LHCN-M2 (cell line): ENCODE measurements at regions not wholly inside any gene's neighbourhood (a gene's known extent, or its start where the extent isn't known, plus 50 kb on each side); places are given as distances from the start of the nearest gene placed in this dataset.
"Not testable (repeated sequence)": the region's sequence is repeated elsewhere in the genome, so short reads cannot be mapped to it uniquely, and the experiment has no call there.

Experiments used
- DNase-seq: peaks from one replicate; pipeline ENCODE4 v3.0.0-alpha.2; 2012; ENCODE audit warnings: low read depth

DNA sequence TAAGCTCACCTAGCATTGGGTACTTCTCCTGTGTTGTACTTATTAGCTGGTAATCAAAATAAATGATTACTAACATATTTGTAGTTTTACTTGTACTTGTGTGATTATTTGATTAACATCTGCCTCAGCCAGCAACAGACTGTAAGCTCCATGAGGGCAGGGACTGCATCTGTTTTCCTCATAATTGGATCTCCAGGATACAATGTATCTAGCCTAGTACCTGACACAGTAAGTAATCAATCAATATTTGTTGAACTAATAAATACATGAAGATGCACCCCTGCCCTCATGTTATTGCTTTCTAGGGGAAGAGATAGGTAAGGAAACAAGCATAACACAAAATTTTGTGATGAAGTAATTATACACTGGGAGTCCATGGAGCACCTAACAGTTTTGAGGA, 101.5 kb downstream of the TENT5C start:
- no peak for DNase-seq

DNA sequence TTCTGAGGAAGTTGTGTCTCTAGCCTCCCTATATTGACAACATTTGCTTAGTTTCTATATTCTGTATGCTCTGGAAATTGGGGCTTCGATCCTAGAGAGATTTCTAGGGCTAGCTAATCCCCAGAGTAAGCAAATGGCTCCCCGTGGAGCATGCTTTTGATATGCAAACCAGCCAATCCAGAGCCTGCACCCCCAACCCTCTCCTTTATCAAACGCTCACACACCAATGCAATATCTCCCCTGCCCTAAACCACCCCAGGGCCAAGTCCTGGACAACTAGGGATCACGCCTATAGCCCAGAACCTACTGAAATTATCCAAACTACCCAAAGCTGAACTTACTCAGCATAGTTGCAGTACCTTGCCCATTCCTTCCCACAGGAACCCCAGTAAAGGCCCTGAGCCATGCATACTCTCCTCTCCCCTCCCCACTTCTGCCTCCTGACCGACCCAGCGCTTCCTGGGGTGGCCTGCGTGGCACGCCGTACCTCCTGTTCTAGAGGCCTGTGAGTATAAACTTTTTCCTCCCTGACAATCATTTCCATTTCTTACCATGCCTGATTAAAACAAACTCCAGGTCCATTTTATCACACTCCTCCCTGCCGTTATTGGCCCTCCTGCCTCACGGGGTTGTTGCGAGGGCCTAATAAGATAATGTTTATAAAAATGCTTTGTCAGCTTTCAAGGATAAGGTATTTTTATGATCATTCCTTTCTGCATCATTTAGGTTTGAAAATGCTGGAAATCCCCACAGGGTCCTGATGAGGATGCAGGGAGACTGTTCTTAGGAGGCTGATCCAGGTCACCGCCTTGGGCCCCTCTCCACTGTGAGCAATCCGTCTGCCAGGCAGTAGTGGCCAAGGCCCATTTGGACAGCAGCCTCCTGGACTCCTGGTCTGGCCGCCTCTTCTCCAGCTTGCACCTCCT, 102.7 kb downstream of the TENT5C start:
- no peak for DNase-seq

DNA sequence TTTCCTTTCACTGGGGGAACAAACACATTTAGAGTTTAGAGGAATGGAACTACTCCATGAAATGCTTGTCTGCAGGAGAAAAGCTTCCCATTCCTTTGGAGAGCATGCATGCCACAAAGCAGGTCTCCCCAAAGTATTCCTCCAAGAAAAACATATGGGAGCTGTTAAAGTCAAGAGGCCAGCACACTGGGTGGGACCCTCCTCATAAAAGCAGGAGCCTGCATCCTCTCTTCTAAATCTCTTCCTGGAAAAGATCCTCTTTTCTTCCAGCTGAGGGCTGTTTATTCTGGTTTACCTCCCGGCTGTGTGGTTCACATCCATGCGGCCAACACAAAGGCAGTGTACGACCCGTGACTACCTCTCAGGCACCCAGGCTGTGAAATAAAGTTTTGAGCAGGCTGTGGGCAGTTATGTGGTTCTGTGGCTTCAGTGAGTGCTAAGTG, 103.4 kb downstream of the TENT5C start:
- no peak for DNase-seq

DNA sequence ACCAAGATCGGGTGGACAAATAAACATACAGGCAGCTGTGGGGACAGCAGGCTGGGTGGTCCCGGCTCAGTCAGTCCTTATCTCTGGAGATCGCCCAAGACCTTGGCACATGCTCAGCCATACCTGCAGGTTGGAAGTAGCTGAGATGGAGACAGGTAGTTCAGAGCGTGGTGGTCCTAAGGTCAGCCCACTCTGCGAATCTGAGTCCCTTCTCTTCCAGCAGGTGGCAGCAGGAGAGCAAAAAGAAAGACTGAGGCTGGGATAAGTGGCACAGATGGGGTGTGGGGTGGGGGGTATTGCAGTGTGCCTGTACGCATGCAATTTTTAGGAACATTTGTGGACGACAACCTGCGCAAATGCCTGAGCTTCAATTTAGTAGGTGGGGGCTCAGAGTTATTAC, 104.9 kb downstream of the TENT5C start:
- DNase-seq: no peak

DNA sequence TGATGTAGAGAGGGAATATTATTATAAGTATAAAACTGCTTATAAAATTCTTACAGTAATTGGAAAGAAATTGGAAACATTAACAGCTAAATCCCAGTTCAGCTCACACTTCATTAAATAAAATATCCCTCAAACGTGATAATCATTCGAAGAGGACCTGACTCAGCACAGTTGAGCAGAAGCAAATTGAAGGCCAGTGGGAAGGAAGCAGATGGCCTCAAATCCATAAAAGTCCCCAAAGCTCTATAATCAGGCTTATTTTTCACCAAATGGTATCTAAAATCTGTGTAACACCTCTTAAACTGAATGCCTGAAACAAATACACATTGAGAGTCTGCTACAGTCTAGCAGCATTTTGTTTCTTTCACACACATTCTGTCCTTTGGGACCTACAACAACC, 106.8 kb downstream of the TENT5C start:
- DNase-seq: no peak

DNA sequence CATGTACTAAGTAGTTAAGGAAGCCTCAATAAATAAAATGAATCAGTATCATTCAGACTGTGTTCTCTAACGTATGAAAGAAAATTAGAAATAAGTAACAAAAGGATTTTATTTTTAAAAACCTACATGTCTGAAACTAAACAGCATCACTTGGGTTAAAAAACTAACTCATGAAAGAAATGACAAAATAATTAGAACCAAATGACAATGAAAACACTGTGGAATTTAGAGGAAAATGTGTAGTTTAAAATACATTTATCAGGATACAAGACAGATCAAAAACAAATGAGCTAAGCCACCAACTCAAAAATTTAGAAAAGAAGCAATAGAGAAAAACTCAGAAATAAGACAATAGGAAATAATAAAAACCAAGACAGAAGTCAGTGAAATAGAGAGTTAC, 108.7 kb downstream of the TENT5C start:
- DNase-seq: no peak

DNA sequence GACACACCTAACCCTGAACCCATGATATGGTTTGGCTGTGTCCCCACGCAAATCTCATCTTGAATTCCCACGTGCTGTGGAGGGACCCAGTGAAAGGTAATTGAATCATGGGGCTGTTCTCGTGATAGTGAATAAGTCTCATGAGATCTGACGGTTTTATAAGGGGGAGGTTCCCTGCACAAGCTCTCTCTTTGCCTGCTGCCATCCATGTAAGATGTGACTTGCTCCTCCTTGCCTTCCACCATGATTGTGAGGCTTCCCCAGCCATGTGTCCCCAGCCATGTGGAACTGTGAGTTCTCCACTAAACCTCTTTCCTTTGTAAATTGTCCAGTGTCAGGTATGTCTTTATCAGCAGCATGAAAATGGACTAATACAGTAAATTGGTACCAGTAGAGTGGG, 110.2 kb downstream of the TENT5C start:
- DNase-seq: not testable (repeated sequence)

DNA sequence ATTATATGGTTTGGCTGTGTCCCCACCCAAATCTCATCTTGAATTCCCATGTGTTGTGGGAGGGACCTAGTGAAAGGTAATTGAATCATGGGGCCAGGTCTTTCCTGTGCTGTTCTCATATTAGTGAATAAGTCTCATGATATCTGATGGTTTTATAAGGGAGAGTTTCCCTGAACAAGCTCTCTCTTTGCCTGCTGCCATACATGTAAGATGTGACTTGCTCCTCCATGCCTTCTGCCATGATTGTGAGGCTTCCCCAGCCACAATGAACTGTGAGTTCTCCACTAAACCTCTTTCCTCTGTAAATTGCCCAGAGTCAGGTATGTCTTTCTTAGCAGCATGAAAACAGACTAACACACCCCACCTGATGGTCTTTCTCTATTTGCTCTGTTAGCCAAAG, 112.1 kb downstream of the TENT5C start:
- not testable (repeated sequence) for DNase-seq

DNA sequence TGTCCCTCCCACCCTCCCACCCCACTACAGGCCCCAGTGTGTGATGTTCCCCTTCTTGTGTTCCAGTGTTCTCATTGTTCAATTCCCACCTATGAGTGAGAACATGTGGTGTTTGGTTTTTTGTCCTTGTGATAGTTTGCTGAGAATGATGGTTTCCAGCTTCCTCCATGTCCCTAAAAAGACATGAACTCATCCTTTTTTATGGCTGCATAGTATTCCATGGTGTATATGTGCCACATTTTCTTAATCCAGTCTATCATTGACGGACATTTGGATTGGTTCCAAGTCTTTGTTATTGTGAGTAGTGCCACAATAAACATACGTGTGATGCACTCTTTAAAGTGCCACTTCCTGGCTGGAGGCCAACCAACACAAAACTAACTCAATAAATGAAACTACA, 112.7 kb downstream of the TENT5C start:
- DNase-seq: not testable (repeated sequence)

DNA sequence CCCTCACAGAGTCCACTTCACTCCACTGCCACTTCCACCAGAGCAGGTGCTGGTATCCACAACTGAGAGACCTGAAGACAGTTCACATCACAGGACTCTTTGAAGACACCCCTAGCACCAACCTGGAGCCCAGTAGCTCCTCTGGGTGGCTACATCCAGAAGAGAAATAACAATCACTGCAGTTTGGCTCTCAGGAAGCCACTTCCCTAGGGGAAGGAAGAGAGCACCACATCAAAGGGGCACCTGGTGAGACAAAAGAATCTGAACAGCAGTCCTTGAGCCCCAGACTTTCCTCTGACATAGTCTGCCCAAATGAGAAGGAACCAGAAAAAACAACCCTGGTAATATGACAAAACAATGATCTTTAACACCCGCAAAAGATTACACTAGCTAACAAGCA, 113.2 kb downstream of the TENT5C start:
- no peak for DNase-seq

DNA sequence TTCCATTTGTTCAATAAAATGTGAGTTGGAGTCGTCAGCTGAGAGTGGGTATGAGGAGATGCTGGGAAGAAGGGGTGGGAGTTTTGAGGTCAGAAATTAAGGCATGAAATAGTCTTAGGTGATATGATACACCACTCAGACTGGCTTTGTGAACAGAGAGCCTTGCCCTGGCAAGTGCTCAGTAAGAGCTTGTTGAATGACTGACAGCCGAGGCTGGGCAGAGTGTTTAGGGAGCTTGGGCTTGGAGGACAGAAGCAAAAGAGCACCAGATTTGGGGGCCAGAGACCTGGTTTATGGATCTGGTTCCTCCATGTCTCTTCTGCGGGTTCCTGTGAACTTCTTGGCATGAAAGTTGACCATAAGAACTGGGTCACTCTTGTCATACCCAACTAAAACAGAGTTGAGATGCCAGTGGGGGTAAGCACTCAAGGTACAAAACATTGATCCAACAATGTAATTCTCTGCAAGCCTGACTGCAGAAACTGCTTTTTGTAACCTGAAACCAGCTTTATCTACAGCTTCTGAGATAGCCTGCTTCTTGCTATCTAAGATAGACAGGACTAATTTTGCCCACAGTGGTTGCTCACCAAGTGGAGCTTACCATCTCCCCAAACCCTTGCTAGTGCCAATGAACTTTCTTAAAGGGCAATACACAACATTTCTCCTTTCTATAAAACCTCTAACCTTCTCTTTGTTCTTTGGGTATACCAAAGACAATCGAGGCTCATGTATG, 126.4 kb downstream of the TENT5C start:
- no peak for DNase-seq

DNA sequence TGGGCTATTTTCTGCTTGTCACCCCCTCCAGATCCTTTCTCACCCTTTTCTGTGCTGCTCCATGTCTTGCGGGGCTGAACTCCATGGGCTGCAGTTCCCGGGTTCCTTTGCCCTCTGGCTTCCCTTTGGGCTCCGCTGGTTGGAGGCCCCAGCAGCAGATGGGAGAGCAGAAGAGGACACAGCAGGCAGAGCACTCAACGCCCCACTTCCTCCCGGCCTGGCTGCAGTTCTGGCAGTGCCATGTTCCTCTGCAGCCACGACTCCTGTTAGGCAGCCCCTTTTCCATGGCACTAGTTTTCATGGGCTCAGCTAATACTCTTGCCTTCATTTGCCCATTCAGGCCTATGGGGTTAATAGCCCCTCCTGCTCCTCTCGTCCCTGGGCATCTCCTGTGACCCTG, 127.1 kb downstream of the TENT5C start:
- no peak for DNase-seq

DNA sequence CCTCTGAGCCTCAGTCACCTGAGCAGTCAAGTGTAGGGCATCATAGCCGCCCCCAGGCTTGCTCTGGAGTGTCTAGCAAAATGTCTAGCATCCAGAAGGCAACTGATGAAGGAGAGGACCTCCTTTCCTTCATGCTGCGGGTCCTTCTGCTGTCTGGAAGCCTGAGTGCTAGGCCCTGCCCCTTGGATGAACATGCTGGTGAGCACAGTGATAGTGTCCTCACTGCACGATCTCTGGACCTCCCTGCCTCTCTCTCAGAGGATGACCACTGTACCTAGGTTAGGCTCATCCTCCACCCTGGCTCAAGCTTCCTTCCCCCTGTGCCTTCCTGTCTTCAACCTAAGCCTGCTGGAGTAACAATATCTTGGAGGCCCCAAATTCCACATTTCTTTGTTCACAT, 128.6 kb downstream of the TENT5C start:
- no peak for DNase-seq

DNA sequence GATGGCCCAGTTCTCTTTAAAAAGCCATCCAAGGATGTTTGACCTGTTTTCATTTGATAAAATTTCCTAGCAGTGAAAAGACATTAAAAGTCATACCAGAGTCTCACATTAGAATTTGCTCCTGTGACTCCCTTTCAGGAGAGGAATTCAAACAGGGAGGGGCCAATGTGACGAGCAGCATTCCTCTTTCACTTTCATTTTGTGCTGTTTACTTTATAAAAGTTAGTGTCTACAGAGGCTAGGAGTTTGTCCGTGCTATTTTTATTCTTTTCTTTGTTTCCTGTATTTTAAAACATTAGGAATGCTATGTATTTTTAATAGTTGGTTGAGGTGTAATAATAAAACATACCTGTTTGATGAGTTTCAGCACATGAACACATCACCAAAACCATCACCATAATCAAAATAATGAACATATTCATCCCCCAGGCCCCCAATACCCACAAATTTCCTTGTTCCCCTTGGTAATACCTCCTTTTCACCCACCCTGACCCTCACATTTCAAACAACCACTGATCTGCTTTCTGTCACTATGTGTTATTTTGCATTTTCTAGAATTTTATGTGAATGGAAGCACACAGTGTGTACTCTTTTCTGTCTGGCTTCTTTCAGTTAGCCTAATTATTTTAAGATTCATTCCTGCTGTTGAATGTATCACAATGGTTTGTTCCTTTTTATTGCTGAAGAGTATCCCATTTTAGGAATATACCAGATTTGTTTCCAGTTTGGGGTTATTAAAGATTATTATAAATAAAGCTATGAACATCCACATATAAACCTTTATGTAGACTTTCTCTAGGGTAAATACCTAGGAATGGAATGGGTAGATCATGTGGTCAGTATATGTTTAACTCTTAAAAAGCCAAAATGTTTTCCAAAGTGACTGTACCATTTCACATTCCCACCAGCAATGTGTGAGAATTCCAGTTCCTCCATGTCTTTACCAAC, 129.5 kb downstream of the TENT5C start:
- peak; percentile 61 for DNase-seq

DNA sequence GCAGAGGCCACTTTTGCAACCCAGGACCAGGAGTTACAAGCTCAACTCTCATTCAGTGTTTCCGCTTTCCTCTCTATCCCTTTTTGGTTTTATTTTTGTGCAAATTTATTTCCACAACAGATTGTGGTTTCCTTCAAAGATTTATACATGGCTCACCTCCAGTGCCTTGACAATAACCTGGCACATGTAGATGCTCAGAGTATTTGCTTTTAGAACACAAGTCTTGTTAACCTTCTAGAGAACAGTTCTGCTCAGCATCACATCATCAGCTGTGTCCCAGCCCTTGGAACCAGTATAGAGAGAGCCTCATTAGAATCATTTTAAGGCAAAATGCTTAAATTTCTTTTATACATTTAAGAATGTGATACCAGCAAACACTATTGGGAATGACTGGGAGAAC, 133.7 kb downstream of the TENT5C start:
- DNase-seq: no peak

DNA sequence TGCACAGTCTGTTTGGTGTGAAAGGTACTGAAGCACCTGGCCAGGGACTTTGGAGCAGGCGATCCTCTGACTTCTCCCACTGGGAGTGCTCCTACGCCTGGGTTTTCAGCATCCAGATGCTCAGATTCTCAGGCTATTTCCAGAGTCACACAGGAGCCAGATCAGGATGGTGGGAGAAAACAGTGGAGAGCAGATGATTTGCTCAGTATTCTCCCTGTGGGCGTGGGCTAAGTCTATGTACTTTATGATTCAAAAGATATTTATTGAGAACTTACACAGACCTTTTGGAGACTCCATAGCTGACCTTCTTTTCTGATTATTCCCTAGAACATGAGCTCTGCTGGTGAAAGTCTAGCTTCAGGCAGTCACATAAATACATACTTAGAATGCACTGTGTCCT, 134.6 kb downstream of the TENT5C start:
- peak; percentile 5 for DNase-seq

DNA sequence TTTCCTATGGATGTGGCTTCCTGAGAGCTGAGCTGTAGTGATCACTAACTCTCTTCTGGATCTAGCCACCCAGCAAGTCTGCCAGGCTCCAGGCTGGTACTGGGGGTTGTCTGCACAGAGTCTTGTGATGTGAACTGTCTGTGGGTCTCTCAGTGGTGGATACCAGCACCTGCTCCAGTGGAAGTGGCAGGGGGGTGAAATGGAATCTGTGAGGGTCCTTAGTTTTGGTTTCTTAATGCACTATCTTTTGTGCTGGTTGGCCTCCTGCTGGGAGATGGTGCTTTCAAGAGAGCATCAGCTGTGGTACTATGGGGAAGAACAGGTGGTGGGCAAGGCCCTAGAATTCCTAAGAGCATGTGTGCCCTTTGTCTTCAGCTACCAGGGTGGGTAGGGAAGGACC, 140.7 kb downstream of the TENT5C start:
- not testable (repeated sequence) for DNase-seq

DNA sequence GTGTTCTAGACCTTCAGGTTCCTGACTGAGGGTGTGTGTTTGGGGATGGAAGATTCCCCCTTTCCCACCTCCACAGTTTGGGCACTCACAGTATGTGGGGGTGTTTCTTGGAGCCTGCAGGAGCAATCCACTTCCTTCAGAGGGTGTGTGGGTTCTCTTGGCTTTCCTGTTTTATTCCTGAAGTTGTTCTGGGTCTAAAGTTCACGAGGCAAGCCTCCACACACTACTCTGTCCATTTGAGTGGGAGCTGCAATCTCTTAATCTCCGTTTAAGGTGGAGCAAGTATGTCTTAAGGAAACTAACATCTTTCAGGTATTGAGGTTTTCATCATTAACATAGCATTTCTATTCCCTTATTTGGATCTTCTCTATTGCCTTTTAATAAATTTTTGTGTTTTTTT, 141.8 kb downstream of the TENT5C start:
- DNase-seq: no peak

DNA sequence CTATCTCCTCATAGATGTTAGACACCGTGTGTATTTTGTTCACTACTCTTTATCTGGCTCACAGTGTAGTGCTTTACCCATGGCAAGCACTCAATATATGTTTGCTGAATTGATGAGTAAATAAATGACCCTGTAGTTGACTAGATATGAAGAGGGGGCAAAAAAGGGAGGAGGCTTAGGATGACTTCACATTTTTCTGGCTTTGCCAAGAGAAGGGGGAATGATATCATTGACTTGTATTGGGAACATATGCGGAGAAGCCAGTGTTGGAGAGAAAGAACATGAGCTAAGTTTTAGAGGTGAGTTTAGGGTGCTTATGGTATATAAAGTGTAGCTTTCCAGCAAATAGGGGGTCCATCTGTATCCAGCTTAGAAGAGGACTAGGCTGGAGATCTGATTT, 145.5 kb downstream of the TENT5C start:
- DNase-seq: no peak

DNA sequence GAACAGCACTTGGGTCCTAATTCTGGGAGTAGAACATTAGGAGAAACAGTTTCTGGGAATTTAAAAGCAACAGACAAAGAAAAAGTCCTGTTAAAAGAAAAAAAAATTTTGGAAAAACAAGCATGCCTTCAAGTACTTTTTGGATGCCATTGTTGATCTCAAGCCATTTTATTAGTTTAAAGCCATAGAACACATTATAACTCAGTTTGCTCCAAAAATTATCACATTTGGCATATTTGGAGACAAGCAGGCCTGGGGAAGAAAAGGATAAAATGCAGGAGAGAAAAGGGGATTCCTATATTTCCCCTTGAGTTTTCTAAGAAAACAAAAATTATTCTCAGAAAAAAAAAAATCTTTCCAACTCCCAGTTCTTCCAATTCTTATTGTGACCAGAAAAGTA, 146.8 kb downstream of the TENT5C start:
- no peak for DNase-seq

DNA sequence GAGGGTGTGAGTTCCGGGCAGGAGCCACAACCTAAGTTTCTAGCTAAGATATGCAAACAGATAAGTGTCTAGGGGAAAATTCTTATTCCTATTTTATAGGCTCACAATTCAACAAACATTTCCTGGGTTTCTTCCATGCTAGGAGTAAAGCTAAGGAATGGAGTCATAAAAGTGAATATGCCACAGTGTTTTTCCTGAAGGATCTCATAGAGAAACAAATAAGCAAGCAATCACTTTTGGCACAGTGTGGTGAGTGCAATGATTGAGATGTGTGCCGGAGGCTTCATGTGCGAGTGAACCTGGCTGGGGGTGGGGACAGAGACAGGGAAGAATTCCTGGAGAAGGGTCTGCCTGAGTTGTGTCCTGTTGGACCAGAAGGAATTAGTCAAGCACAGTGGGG, 147.4 kb downstream of the TENT5C start:
- DNase-seq: no peak

DNA sequence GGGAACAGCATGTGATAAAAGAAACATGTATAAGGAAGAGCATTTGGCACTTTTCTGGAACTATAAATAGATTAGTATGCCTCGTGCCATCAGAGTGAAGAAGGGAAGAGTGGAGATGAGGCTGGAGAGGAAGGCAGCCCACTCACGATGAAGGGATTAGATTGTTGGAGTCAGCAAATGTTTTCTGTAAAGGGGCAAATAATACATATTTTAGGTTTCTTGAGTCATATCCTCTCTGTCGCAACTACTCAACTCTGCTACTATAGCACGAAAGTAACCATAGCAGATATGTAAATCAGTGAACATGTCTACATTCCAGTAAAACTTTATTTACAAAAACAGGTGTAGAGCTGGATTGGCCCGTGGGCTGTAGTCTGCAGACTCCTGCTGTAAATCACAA, 147.8 kb downstream of the TENT5C start:
- DNase-seq: peak; percentile 58
